Bone marrow (tissue), 2 donors: ENCODE measurements at regions not wholly inside any gene's neighbourhood (a gene's known extent, or its start where the extent isn't known, plus 50 kb on each side); places are given as distances from the start of the nearest gene placed in this dataset.
"Not testable (repeated sequence)": the region's sequence is repeated elsewhere in the genome, so short reads cannot be mapped to it uniquely, and the experiment has no call there.

Experiments
- DNase-seq, 2 donors: peaks; one replicate each; lab custom pipeline; 2025; lab: John Stamatoyannopoulos, UW

GRCh38 chr11:91481875-91482274 lies 742.7 kb upstream of the FAT3 start:
- not testable (repeated sequence) for DNase-seq

DNA sequence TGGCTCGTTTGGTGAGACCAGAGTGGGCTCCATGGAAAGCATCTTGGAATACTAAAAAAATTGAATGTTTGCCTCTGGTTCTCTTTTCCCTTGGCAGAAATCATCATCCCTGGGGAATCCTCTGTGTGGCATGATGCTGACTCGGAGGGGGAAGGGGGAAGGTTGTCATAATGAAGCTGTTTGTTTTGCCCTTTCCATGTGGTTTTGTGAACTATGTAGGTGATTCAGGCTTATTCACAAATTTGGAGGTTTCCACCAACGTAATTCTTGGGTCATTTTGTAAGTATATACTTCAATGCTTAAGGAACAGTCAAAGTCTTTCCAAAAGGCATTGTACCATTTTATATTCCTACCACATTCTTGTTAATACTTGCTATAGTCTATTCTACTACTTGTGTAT lies 754.0 kb upstream of the FAT3 start:
- DNase-seq: no peak

DNA sequence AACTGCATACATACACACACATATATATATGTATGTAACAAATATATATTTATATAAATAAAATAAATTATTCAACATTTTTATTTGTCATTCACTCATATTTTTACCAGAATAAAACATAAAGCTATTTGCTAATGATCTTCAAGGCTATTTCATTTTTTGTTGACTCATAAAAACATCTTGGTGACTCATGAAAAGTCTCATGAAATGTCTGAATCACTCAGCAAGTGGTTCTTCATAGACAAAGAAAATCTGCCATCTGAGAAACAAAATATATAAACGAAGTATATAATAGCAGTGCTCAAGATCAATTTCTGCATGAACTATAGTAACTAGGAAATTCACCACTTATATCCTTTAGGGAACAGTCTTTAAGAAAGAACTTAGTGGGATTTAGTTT lies 764.8 kb upstream of the FAT3 start:
- DNase-seq: no peak

- DNase-seq: no peak
Measured at GRCh38 chr11:91446267-91446666, 778.4 kb upstream of the FAT3 start.

GRCh38 chr11:91435694-91436395 lies 788.8 kb upstream of the FAT3 start:
- DNase-seq: no peak

GRCh38 chr11:91433284-91434010 lies 791.2 kb upstream of the FAT3 start:
- DNase-seq: no peak

- no peak for DNase-seq
Measured at GRCh38 chr11:91421641-91422040, 803.0 kb upstream of the FAT3 start.

GRCh38 chr11:91407842-91408241 lies 816.8 kb upstream of the FAT3 start:
- no peak for DNase-seq

DNA sequence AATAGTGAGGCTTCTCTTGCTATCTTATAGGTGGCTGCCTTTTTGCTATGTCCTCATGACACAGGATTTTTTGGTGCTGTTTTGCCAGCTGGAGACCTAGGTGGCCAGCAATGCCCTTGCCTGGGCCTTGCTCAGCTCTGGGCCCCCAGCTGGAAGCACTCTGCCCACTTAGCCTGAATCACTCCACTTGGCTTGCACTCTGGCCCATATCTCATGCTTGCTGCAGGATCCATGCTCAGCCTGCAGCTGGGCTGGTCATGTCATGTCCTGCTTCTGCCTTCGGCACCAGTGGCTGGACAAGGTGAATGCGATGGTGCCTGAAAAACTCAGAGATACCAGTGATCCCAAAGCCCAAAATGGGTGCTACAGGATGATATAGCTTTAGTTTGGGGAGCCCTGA lies 818.6 kb upstream of the FAT3 start:
- DNase-seq: no peak

GRCh38 chr11:91404344-91404743 lies 820.3 kb upstream of the FAT3 start:
- no peak for DNase-seq

- no peak for DNase-seq
Measured at GRCh38 chr11:91397134-91397468, 827.5 kb upstream of the FAT3 start.

- DNase-seq: no peak
Measured at GRCh38 chr11:91396236-91397133, 828.1 kb upstream of the FAT3 start.

DNA sequence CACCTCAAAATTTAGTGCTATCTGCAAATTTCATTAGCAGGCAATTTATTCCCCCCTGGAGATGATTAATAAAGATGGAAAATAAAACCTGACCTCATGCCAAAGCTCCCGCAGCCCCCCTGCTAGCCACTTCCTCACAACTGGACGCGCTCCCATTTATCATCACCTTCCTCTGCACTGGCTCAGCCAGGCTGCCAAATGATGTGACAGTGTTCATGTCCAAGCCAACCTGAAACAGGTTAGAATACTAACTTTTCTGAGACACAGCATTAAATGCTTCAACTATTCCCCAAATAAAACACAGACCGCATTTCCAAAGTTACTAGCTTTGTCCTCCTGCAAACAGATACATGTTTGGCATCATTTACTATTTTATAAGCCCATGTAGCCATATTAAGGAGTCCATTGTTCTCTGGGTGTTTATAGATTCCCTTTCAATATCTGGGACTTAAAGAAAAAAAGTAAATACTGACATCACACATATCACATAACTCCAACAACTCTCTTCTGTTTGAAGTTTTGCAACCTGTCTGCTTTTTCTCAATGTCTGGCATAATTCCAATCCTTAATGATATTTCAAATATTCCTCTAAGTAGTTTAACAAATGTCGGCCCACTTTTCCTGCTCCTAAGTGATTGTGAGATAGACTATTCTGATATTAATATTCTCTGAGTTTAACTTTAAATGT lies 829.7 kb upstream of the FAT3 start:
- no peak for DNase-seq

DNA sequence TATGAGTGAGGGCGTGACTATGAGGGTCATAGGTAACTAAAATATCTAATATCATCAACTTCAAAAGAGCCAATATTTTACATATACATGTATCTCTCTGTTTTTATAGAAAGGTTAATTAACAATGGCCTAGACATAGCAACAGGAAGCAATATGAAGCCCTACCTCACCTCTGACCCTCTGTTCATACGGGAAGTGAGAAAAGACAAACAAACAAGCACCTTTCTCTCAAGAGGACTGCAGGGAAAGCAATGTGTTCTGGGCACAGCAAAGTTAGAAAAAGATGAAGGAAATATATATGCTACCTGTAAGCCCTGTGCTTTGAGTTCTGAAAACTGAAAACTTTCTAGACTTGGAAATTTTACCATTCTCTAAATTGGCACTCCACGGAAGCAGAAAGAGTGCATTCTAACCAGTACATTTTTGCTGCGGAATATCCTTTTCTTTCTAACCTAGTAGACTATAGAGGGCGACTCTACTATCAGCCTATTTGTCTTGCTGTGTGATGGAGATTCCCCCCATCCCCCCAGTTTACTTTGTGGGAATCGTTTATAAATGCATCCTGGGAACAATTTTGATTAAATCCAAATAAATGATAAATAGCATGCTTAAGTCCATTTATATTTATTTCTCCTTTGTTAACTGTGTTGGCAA lies 830.4 kb upstream of the FAT3 start:
- DNase-seq: no peak

GRCh38 chr11:91382946-91383345 lies 841.7 kb upstream of the FAT3 start:
- no peak for DNase-seq

- no peak for DNase-seq
Measured at GRCh38 chr11:91374794-91375193, 849.8 kb upstream of the FAT3 start.

DNA sequence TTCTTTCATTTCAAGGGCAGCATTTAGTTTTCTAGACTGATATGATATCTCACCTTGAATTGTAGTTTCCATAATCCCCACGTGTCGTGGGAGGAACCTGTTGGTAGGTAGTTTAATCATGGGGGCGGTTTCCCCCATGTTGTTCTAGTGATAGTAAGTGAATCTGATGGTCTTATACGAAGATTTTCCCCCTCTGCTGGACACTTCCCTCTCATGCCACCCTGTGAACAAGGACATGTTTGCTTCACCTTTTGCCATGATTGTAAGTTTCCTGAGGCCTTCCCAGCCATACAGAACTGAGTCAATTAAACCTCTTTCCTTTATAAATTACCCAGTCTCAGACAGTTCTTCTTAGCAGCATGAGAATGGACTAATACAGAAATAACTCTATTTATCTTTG lies 851.1 kb upstream of the FAT3 start:
- DNase-seq: no peak

DNA sequence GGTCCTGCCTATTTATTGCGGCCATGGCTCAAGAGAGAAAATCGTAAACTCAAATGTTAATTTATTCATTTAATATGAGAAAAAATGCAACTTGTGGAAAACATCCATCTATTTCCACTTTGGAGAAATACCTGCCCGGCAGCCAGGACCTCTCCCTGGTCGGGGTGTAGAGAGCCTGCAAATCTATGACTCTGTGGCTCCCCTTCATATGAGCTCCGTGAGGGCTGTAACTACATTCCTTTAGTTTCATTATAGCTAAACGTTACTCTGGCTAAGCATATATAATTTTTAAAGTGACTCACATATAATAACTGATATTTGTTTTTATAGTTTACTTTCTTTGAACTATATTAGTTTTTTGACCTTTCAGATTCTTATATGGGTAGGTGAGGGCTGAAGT lies 857.8 kb upstream of the FAT3 start:
- DNase-seq: no peak

- DNase-seq: no peak
Measured at GRCh38 chr11:91365986-91366585, 858.5 kb upstream of the FAT3 start.

- DNase-seq: no peak
Measured at GRCh38 chr11:91350931-91351330, 873.7 kb upstream of the FAT3 start.

DNA sequence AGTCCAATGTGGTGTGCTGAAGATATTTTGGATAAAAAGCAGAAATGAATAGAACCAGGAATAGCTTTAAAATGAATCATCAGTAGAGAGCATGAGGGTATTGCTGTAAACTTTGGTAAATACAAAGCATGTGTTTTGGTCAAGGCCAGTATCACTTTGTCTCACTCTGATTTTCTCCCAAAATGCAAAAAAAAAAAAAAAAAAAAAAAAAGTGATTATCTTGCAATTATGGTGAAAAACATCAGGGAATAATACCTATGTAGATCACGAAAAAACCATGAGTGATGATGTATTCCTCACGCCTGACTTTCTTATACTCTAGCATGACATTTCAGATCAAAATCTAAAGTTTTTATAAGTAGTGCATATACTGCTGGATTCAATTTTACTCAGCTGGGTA lies 897.9 kb upstream of the FAT3 start:
- no peak for DNase-seq
